Neuronal stem cell (in vitro differentiated cells): ENCODE measurements at regions not wholly inside any gene's neighbourhood (a gene's known extent, or its start where the extent isn't known, plus 50 kb on each side); places are given as distances from the start of the nearest gene placed in this dataset.
A peak's percentile ranks its signal among the peaks of the same experiment; 100 is the strongest.

Experiments used
- DNase-seq: peaks from one replicate; pipeline ENCODE4 v3.0.0-alpha.2; 2013; ENCODE audit warnings: low spot score
- H2AFZ ChIP-seq: one replicate; pipeline ENCODE4 v1.6.1; 2013; ENCODE audit warnings: mild to moderate bottlenecking, low read length, inconsistent platforms
- H2AK5ac ChIP-seq: 2 replicates; pipeline ENCODE4 v1.6.1; 2013; ENCODE audit warnings: low read depth, mild to moderate bottlenecking, inconsistent platforms, low read length, moderate library complexity, mixed read lengths
- H2BK120ac ChIP-seq: 2 replicates; pipeline ENCODE4 v1.6.1; 2013; ENCODE audit warnings: low read depth, mild to moderate bottlenecking, inconsistent platforms, low read length, moderate library complexity, mixed read lengths
- H2BK12ac ChIP-seq: one replicate; pipeline ENCODE4 v1.6.1; 2013; ENCODE audit warnings: low read length, inconsistent platforms
- H2BK15ac ChIP-seq: 2 replicates; pipeline ENCODE4 v1.6.1; 2013; ENCODE audit warnings: mild to moderate bottlenecking, low read length, inconsistent platforms, mixed read lengths
- H2BK5ac ChIP-seq: one replicate; pipeline ENCODE4 v1.6.1; 2013; ENCODE audit warnings: inconsistent platforms, mild to moderate bottlenecking, low read length, moderate library complexity
- H3K14ac ChIP-seq: one replicate; pipeline ENCODE4 v1.6.1; 2013; ENCODE audit warnings: low read length, inconsistent platforms
- H3K18ac ChIP-seq: 2 replicates; pipeline ENCODE4 v1.6.1; 2013; ENCODE audit warnings: low read length, inconsistent platforms
- H3K23ac ChIP-seq: 2 replicates; pipeline ENCODE4 v1.6.1; 2013; ENCODE audit warnings: low read depth, mild to moderate bottlenecking, mixed read lengths, low read length, inconsistent platforms; ENCODE audit not compliant: poor library complexity
- H3K27ac ChIP-seq: replicated peaks from 3 replicates; pipeline ENCODE4 v1.5.1; 2013; ENCODE audit warnings: low read length, inconsistent platforms
- H3K27me3 ChIP-seq, 3 experiments: 2 replicates each; pipeline ENCODE4 v1.6.1; 2013; ENCODE audit warnings: low read length in 3 of 3, mild to moderate bottlenecking in 2 of 3, inconsistent platforms in 1 of 3, low read depth in 1 of 3, mixed read lengths in 1 of 3, moderate library complexity in 1 of 3; ENCODE audit not compliant: control insufficient read depth in 3 of 3, insufficient read depth in 3 of 3
- H3K36me3 ChIP-seq, 2 donors: replicated peaks in 1 of 2; 2 replicates each; pipeline ENCODE4 v1.6.1; 2013; ENCODE audit warnings: low read length in 2 of 2; ENCODE audit not compliant: control insufficient read depth in 2 of 2, insufficient read depth in 2 of 2
- H3K4ac ChIP-seq: 2 replicates; pipeline ENCODE4 v1.6.1; 2013; ENCODE audit warnings: inconsistent platforms, mild to moderate bottlenecking, low read length, moderate library complexity
- H3K4me1 ChIP-seq, 2 donors: 1 replicate in 1 of 2; 2 replicates in 1 of 2; pipeline ENCODE4 v1.6.1; 2013; ENCODE audit warnings: low read length in 2 of 2, low read depth in 1 of 2; ENCODE audit not compliant: control insufficient read depth in 2 of 2, insufficient read depth in 1 of 2
- H3K4me2 ChIP-seq: one replicate; pipeline ENCODE4 v1.6.1; 2013; ENCODE audit warnings: mild to moderate bottlenecking, low read length, inconsistent platforms; ENCODE audit not compliant: insufficient read depth, poor library complexity, severe bottlenecking
- H3K4me3 ChIP-seq, 2 donors: 2 replicates each; pipeline ENCODE4 v1.5.1; 2013; ENCODE audit warnings: low read length in 2 of 2, mild to moderate bottlenecking in 2 of 2, inconsistent platforms in 1 of 2, moderate library complexity in 1 of 2
- H3K79me1 ChIP-seq: one replicate; pipeline ENCODE4 v1.6.1; 2013; ENCODE audit warnings: low read depth, mild to moderate bottlenecking, inconsistent platforms, low read length, moderate library complexity
- H3K9ac ChIP-seq: one replicate; pipeline ENCODE4 v1.6.1; 2013; ENCODE audit warnings: mild to moderate bottlenecking, low read depth, low read length, inconsistent platforms; ENCODE audit not compliant: poor library complexity
- H3K9me3 ChIP-seq, 2 donors: replicated peaks in 1 of 2; 2 replicates each; pipeline versions ENCODE3 to v1.6.1; 2013; ENCODE audit warnings: low read length in 2 of 2, mild to moderate bottlenecking in 2 of 2, inconsistent platforms in 1 of 2, low read depth in 1 of 2, mixed read lengths in 1 of 2, moderate library complexity in 1 of 2; ENCODE audit not compliant: control insufficient read depth in 2 of 2, insufficient read depth in 1 of 2
- H4K8ac ChIP-seq: one replicate; pipeline ENCODE4 v1.6.1; 2013; ENCODE audit warnings: low read depth, mild to moderate bottlenecking, inconsistent platforms, low read length, moderate library complexity
- H4K91ac ChIP-seq: one replicate; pipeline ENCODE4 v1.6.1; 2013; ENCODE audit warnings: low read length, low read depth, mild to moderate bottlenecking, inconsistent platforms; ENCODE audit not compliant: poor library complexity
- WGBS, 2 donors: extraction: QIAGEN DNeasy Blood & Tissue Kit; methylation state at CpG; one replicate each; pipeline ENCODE4 v1.1.7; 2013; ENCODE audit warnings: missing lambda C conversion rate in 2 of 2, mixed read lengths in 1 of 2; ENCODE audit not compliant: insufficient read length in 2 of 2, insufficient replicate concordance in 1 of 2; ENCODE audit errors: extremely low coverage in 2 of 2; 5-methylcytosine and 5-hydroxymethylcytosine counted together

- H3K4me2 ChIP-seq = no peak overlapping the region
- H3K79me1 ChIP-seq = no peaks in the 10 kb centered on the region
- no peak overlapping the region for H2BK15ac ChIP-seq
- H3K9me3 ChIP-seq = no peaks in the 10 kb centered on the region
- no peak overlapping the region for H2AK5ac ChIP-seq
- H2BK5ac ChIP-seq = no peak overlapping the region
- no peak overlapping the region for H3K23ac ChIP-seq
- H3K14ac ChIP-seq = no peak overlapping the region
- no peak overlapping the region for H3K27ac ChIP-seq
- no peak overlapping the region for H3K9ac ChIP-seq
- H4K8ac ChIP-seq = no peak overlapping the region
- no peaks in the 10 kb centered on the region for H3K36me3 ChIP-seq
- peaks cover 0 to 4% of the 10 kb centered on the region in 2 donors for H3K4me1 ChIP-seq
- no peak overlapping the region for H2BK120ac ChIP-seq
- H3K4me3 ChIP-seq = no peak overlapping the region
- H4K91ac ChIP-seq = no peak overlapping the region
- no CpG with 5 or more reads among the region's 4 CpGs for WGBS, 2 donors
- H2BK12ac ChIP-seq = no peak overlapping the region
- DNase-seq = no peak
- H3K18ac ChIP-seq = no peak overlapping the region
- no peaks in the 10 kb centered on the region for H3K27me3 ChIP-seq
- no peak overlapping the region for H3K4ac ChIP-seq
- peak overlapping the region; percentile 60 for H2AFZ ChIP-seq
These were observed 78.3 kb downstream of the POU3F3 start for GRCh38 chr2:104932243-104932642.

- H3K23ac ChIP-seq = no peak overlapping the region
These were observed 79.4 kb downstream of the POU3F3 start for GRCh38 chr2:104933151-104933917.

GRCh38 chr2:104936527-104936926 lies 82.6 kb downstream of the POU3F3 start:
- Histone ChIP-seq H2AFZ (no peak overlapping the region), H2AK5ac (no peak overlapping the region), H3K9ac (no peak overlapping the region), H3K4me3 (no peak overlapping the region), H3K4ac (no peak overlapping the region), H3K4me2 (no peak overlapping the region), H3K14ac (no peak overlapping the region), H4K91ac (no peak overlapping the region), H3K36me3 (no peaks in the 10 kb centered on the region), H3K4me1 (peaks cover 0 to 7% of the 10 kb centered on the region in 2 donors), H3K23ac (no peak overlapping the region), H3K27ac (no peak overlapping the region), H3K18ac (no peak overlapping the region), H2BK12ac (no peak overlapping the region), H2BK5ac (no peak overlapping the region), H4K8ac (no peak overlapping the region), H2BK120ac (no peak overlapping the region), H2BK15ac (no peak overlapping the region), H3K79me1 (no peaks in the 10 kb centered on the region), H3K9me3 (no peaks in the 10 kb centered on the region), H3K27me3 (no peaks in the 10 kb centered on the region)
- no CpG with 5 or more reads among the region's 4 CpGs for WGBS, 2 donors
- DNase-seq = no peak

More at GRCh38 chr2:104933151-104933917, 79.4 kb downstream of the POU3F3 start:
- H3K4me3 ChIP-seq = no peak overlapping the region
- H4K8ac ChIP-seq = no peak overlapping the region
- no peak for DNase-seq
- no peak overlapping the region for H3K9ac ChIP-seq
- H2AK5ac ChIP-seq = no peak overlapping the region
- H2BK15ac ChIP-seq = no peak overlapping the region
- no peak overlapping the region for H3K4ac ChIP-seq
- no peak overlapping the region for H4K91ac ChIP-seq
- H3K4me1 ChIP-seq = peaks cover 0 to 4% of the 10 kb centered on the region in 2 donors
- H2AFZ ChIP-seq = no peak overlapping the region
- H2BK5ac ChIP-seq = no peak overlapping the region
- no peaks in the 10 kb centered on the region for H3K27me3 ChIP-seq
- no peak overlapping the region for H2BK12ac ChIP-seq
- no peaks in the 10 kb centered on the region for H3K36me3 ChIP-seq
- WGBS, 2 donors = no CpG with 5 or more reads among the region's 9 CpGs
- no peak overlapping the region for H3K18ac ChIP-seq
- no peak overlapping the region for H3K4me2 ChIP-seq
- no peak overlapping the region for H3K14ac ChIP-seq
- no peak overlapping the region for H2BK120ac ChIP-seq
- H3K79me1 ChIP-seq = no peaks in the 10 kb centered on the region
- no peak overlapping the region for H3K27ac ChIP-seq
- no peaks in the 10 kb centered on the region for H3K9me3 ChIP-seq

- H2BK5ac ChIP-seq = no peak overlapping the region
- H3K79me1 ChIP-seq = no peaks in the 10 kb centered on the region
- WGBS, 2 donors = no CpG with 5 or more reads among the region's 10 CpGs
- H3K4me3 ChIP-seq = no peak overlapping the region
- peaks cover 0 to 7% of the 10 kb centered on the region in 2 donors for H3K4me1 ChIP-seq
- H3K27me3 ChIP-seq = no peaks in the 10 kb centered on the region
- no peak overlapping the region for H3K4ac ChIP-seq
- peak overlapping the region; percentile 82 for H3K18ac ChIP-seq
- no peak overlapping the region for H3K14ac ChIP-seq
- no peak overlapping the region for H3K23ac ChIP-seq
- H2AK5ac ChIP-seq = no peak overlapping the region
- no peaks in the 10 kb centered on the region for H3K9me3 ChIP-seq
- H2BK120ac ChIP-seq = no peak overlapping the region
- H2BK12ac ChIP-seq = no peak overlapping the region
- H3K9ac ChIP-seq = no peak overlapping the region
- H3K36me3 ChIP-seq = no peaks in the 10 kb centered on the region
- H4K91ac ChIP-seq = no peak overlapping the region
- no peak overlapping the region for H3K27ac ChIP-seq
- no peak overlapping the region for H4K8ac ChIP-seq
- DNase-seq = no peak
- H3K4me2 ChIP-seq = no peak overlapping the region
- H2BK15ac ChIP-seq = no peak overlapping the region
- peak overlapping the region; percentile 39 for H2AFZ ChIP-seq
These were observed 84.5 kb downstream of the POU3F3 start for GRCh38 chr2:104938231-104938941.
